GM19025 (cell line): ENCODE measurements at regions not wholly inside any gene's neighbourhood (a gene's known extent, or its start where the extent isn't known, plus 50 kb on each side); places are given as distances from the start of the nearest gene placed in this dataset.
"Not testable (repeated sequence)": the region's sequence is repeated elsewhere in the genome, so short reads cannot be mapped to it uniquely, and the experiment has no call there.

Experiments
- ATAC-seq: cut with Tn5 transposase; IDR thresholded peaks from one replicate; pipeline ENCODE4 v1.9.1; 2021; ENCODE audit warnings: mild to moderate bottlenecking, low read depth, moderate library complexity; ENCODE audit not compliant: unreplicated experiment

DNA sequence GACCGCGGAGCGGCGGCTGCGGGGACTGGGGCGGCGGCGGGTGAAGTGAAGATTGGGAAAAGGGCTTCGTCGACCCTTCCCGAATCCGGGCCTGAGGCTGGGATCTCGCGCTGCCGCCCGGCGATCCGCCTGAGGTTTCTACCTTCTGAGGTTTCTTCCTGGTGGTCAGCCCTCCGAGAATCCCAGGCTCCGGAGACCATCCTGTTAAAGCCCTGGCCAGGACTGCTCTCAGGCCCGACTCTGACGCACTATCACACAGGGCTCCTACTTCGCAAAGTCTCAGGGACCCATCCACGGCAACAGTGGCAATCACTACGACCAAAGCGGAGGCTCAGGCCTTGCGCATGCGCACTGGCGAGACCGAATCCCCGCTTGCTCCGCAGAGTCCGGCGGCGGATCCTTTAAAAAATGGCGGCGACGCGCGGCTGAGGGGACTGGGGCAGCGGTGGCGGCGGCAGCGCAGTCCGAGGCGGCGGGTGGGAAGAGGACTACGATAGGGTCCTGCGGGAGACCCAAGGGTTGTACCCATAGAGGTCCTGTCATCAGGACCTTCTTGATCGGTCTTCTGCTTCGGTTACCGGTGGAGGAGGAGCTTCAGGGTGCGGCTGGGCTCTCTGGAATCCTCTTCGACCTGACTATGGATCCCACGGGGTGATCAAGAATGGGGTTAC, 157.2 kb upstream of the ZNF337 start:
- ATAC-seq = peak; percentile 80

DNA sequence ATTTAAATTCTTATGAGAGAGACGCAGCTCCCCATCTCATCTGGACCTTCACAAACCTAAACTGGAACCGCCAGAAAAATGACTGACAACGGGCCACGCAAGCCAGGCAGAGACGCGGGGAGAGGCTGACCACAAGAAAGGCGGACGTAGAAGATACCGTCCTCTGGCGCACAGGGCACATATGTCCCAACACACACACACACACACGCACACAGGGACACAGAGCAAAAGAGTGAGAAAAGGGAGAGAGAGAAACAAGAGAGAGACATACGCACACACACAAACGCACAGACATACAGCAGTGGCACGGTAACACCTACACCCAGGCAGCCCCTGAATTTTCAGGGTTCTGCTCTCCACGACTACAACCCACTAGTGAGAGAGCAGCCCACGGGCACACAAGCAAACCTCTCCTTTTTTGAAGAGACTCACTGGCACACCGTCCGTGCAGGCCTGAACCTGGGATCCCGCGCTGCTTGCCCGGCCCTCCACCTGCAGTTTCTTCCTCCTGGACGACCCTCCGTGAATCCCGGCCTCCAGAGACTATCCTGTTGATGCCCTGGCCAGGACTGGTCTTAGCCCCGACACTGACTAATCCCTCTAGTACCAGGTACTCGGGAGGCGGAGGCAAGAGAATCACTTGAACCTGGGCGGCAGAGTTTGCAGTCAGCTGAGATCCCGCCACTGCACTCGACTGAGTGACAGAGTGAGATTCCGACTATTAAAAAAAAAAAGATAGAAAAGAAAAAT, 156.5 kb upstream of the ZNF337 start:
- ATAC-seq = not testable (repeated sequence)

DNA sequence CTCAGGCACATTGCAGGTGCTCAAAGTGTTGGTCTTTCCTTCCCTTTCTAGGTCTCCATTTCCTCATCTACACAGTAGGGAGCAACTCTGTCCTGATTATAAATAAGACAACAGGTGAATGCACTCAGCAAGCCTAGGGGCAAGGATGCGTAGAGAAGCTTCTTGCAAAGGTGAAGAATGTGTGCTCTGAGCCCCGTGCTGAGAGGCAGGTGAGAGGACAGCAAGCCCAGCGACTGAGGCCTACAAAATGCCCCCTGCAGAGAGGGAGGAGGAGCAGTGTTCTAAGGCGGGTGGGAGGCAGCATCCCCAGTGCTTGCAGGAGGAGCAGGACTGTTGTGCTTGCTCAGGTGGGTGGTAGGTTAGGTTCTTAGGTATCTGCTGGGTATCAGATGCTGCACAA, 153.5 kb upstream of the ZNF337 start:
- not testable (repeated sequence) for ATAC-seq

DNA sequence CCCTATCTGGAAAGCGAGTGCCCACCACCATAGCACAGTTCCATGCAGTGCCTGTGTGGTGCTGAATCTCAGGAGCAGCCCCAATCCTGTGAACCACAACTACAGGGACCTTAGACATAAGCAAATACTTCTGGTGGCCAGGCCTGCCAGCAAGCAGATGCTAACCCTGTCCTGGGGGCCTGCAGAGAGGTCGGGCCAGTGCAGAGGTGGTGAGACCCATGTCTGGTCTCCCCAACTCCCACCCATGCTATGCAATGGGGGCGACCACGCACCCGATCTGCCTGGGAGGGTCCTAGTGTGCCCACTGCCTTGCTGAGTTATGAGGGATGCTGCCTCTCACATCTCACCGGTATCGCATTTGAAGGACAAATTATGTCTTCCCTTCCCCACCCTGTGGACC, 151.6 kb upstream of the ZNF337 start:
- ATAC-seq = no peak

- not testable (repeated sequence) for ATAC-seq
Observed at GRCh38 chr20:25844640-25845039, 148.0 kb upstream of the ZNF337 start.

DNA sequence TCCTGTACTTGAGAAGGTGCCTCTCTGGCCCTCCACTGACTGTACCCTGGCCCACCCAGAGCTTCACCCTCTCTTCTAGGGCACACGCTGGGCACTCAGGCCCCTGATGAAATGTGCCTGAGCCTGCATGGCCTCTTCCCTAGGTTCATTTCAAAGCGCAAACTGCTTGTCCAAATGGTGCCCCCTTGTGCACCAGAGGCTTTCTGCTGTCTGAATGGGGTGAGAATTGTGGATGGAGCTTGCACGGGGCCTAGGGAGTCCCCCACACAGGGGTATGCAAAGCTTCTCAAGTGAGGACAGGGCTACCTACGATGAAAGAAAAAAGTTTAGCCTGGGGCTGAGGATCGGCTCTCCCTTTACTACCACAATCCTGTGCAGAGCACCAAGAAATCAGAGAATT, 116.9 kb upstream of the ZNF337 start:
- ATAC-seq = not testable (repeated sequence)

DNA sequence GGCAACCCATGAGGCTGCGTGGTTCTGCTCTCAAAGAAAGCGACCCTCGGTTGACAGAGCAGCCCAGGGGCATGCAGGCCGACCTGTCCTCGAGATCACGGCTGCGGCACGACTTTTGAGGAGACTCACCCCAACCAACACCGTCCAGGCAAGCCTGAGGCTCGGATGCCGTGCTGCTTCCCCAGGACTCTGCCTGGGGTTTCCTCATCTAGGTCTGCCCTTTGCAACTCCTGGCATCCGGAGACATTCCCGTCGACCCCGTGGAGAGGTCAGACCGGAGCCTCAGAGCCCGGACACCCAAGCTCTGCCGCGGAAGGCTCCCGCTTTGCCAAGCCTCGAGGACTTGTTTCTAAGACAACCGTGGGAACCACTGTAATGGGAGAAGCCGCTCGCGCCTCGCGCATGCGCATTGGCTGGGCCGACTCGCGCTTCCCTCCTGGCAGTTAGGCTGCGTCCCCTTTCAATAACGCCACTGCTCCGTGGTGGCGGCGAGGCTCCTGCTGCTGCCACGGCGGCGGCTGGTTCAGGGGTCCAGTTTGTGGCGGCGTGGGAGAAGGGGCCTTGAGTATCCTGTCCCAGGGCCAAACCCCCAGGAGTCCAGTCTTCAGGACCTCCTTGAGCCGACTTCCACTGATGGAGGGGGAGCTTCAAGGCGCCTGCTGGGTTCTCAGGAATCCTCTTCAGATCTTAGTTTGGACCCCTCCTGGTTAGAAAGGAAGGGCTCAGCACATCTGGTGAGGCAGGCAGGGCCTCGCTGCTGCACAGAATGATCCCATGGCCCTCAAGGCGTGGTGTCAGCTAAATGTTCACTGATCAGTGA, 101.7 kb upstream of the ZNF337 start:
- not testable (repeated sequence) for ATAC-seq

- ATAC-seq = not testable (repeated sequence)
Observed at GRCh38 chr20:25797062-25797461, 100.4 kb upstream of the ZNF337 start.

- not testable (repeated sequence) for ATAC-seq
Observed at GRCh38 chr20:25777241-25777640, 80.6 kb upstream of the ZNF337 start.

GRCh38 chr20:25774711-25775110, 78.1 kb upstream of the ZNF337 start:
- ATAC-seq = not testable (repeated sequence)

- ATAC-seq = not testable (repeated sequence)
Observed at GRCh38 chr20:25774203-25774602, 77.5 kb upstream of the ZNF337 start.

GRCh38 chr20:25772437-25772836, 75.8 kb upstream of the ZNF337 start:
- ATAC-seq = not testable (repeated sequence)

- not testable (repeated sequence) for ATAC-seq
Observed at GRCh38 chr20:25771818-25772217, 75.2 kb upstream of the ZNF337 start.

DNA sequence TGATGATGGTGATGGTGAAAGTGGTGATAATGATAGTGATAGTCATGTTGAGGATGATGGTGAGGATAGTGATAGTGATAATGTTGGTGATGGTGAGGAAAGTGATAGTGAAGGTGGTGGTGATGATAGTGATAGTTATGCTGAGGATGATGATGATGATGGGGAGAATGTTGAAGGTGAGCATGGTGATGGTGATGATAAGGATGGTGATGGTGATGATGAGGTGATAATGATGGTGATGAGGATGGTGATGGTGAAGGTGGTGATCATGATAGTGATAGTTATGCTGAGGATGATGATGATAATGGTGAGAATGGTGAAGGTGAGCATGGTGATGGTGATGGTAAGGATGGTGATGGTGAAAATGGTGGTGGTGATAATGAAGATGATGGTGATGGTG, 64.9 kb upstream of the ZNF337 start:
- ATAC-seq = no peak

DNA sequence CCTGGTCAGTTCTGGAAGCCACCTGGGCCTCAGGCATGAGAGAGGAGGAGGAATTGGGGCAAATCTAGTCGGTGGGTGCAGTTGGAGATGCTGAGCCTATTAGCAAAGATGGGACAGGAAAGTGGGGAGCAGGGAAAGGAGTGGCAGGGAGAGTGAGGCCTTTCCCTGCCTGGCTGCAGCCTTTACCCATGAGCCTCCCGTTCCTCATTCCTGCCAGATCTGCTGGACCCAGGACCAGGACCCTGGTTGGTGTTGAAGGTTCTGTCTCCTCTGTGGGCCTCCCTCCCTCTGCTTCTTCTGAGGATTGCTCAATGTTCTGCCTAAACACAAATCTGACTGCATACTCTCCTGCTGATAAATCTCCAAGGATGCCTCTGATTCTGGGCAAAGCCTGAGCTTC, 64.4 kb upstream of the ZNF337 start:
- ATAC-seq = not testable (repeated sequence)

- ATAC-seq = peak; percentile 88
Observed at GRCh38 chr20:25750765-25751696, 54.4 kb upstream of the ZNF337 start.

DNA sequence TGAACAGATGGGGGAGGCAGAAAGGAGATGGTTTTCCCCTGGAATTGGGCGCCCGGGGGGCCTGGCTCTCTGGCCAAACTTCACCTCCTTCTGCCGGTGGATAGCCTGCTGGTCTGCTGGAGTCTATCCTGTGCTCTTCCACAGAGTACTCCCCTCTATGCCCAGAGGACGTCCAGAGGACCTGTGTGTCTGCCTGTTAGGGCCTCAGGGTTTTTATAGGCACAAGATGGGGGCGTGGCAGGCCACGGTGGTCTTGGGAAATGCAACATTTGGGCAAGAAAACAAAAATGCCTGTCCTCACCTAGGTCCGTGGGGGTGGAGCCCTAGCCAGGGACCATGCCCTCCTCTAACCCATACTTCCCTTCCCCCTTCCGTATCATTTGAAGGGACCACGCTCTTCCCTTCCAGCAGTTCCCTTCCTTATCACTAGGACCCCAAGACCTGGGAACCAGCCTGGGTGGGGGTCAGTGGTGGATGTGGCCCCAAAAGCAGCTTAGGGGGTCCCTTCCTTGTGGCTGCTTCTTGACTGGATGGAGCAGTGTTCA, 53.6 kb upstream of the ZNF337 start:
- ATAC-seq = no peak

DNA sequence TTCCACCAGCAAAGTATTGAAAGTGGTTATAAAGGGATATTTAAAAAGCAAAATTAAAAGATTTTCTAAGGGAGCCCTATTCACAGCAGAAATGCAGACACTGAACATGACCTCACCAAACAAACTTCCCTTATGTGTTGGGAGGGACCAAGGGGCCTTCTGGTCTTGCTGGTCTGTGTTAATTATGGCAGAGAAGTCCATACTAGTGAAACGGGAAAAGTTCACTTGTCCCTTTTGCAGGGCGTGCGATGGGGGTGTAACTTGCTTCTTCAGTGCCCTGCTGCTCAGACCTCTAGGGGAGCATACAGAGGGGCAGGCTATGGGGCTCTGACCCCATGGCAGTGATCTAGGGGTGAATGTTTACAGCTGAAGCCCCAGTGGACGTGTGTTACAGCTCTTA, 53.0 kb upstream of the ZNF337 start:
- no peak for ATAC-seq
